Gastrocnemius medialis (tissue), 4 donors: ENCODE measurements at regions not wholly inside any gene's neighbourhood (a gene's known extent, or its start where the extent isn't known, plus 50 kb on each side); places are given as distances from the start of the nearest gene placed in this dataset.

Source experiments
- POLR2A ChIP-seq, 2 donors: fragments of 450-650 bp; IDR thresholded peaks; one replicate each; pipeline ENCODE4 v1.6.1; 2017; ENCODE audit warnings: antibody characterized with exemption in 2 of 2, mild to moderate bottlenecking in 2 of 2, moderate library complexity in 2 of 2
- TF ChIP-seq, protein P1 (sequence below), 5 experiments: fragments of 450-650 bp in 3 of 5; fragments of 200-600 bp in 2 of 5; sonication (generic) in 2 of 5; IDR thresholded peaks in 4 of 5; conservative IDR thresholded peaks in 1 of 5; 1 replicate in 4 of 5; 2 replicates in 1 of 5; pipeline ENCODE4 v1.5.1; 2016 to 2019; ENCODE audit warnings: antibody characterized with exemption in 5 of 5, mild to moderate bottlenecking in 3 of 5, moderate library complexity in 3 of 5

DNA sequence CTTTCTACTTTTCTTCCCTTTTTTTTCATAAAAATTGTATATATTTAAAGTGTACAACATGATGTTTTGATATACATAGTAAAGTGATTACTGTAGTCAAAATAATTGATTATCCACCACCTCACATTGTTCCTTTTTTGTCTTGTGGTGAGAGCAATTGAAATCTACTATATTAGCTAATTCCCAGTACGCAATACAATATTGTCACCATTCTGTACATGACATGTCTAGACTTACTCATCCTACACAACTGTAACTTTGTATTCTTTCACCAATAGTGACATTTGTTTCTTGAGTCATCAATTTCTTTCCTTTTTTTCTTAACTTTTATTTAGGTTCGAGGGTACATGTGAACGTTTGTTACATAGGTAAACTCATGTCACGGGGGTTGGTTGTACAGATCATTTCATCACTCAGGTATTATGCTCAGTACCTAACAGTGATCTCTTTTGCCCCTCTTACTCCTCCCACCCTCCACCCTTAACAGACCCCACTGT lies 265.2 kb downstream of the KCNRG start:
- TF ChIP-seq POLR2A (IDR thresholded peaks at IDR 0.05), result no peak
- TF ChIP-seq, protein P1, sequence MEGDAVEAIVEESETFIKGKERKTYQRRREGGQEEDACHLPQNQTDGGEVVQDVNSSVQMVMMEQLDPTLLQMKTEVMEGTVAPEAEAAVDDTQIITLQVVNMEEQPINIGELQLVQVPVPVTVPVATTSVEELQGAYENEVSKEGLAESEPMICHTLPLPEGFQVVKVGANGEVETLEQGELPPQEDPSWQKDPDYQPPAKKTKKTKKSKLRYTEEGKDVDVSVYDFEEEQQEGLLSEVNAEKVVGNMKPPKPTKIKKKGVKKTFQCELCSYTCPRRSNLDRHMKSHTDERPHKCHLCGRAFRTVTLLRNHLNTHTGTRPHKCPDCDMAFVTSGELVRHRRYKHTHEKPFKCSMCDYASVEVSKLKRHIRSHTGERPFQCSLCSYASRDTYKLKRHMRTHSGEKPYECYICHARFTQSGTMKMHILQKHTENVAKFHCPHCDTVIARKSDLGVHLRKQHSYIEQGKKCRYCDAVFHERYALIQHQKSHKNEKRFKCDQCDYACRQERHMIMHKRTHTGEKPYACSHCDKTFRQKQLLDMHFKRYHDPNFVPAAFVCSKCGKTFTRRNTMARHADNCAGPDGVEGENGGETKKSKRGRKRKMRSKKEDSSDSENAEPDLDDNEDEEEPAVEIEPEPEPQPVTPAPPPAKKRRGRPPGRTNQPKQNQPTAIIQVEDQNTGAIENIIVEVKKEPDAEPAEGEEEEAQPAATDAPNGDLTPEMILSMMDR (IDR thresholded peaks at IDR 0.05 in 4 of 5, conservative IDR thresholded peaks at IDR 0.05 in 1 of 5), result no peak
